Neural cell (in vitro differentiated cells): ENCODE measurements at regions not wholly inside any gene's neighbourhood (a gene's known extent, or its start where the extent isn't known, plus 50 kb on each side); places are given as distances from the start of the nearest gene placed in this dataset.

Source experiments
- H2AFZ ChIP-seq: fragments of 200-600, 300-800 bp; sonication (generic), shearing (Covaris generic); 2 replicates; pipeline ENCODE4 v1.6.0; 2014; ENCODE audit warnings: low read depth, mild to moderate bottlenecking, antibody characterized with exemption, low read length, moderate library complexity
- H3F3A ChIP-seq: fragments of 200-600 bp; shearing (Covaris generic); 2 replicates; pipeline ENCODE4 v1.6.1; 2016; ENCODE audit warnings: mild to moderate bottlenecking, moderate library complexity, mixed read lengths, antibody characterized with exemption, low read length; ENCODE audit not compliant: insufficient read depth, poor library complexity, severe bottlenecking
- H3K27ac ChIP-seq: fragments of 200-600, 300-800 bp; sonication (generic), shearing (Covaris generic); 2 replicates; pipeline ENCODE4 v1.5.1; 2014; ENCODE audit warnings: mild to moderate bottlenecking, low read length, moderate library complexity
- H3K27me3 ChIP-seq: fragments of 300-800, 200-600 bp; sonication (generic), shearing (Covaris generic); 2 replicates; pipeline ENCODE4 v1.6.0; 2014; ENCODE audit warnings: mild to moderate bottlenecking, low read depth, low read length, moderate library complexity; ENCODE audit not compliant: insufficient read depth
- H3K36me3 ChIP-seq: fragments of 300-800, 200-600 bp; sonication (generic), shearing (Covaris generic); 2 replicates; pipeline ENCODE4 v1.5.1; 2014; ENCODE audit warnings: mild to moderate bottlenecking, antibody characterized with exemption, low read length, moderate library complexity; ENCODE audit not compliant: insufficient read depth
- H3K4me2 ChIP-seq: fragments of 300-800, 200-600 bp; sonication (generic), shearing (Covaris generic); 2 replicates; pipeline ENCODE4 v1.6.0; 2014; ENCODE audit warnings: mild to moderate bottlenecking, low read length
- H3K4me3 ChIP-seq: fragments of 300-800, 200-600 bp; sonication (generic), shearing (Covaris generic); 2 replicates; pipeline ENCODE4 v1.5.1; 2014; ENCODE audit warnings: mild to moderate bottlenecking, low read length, moderate library complexity
- H3K79me2 ChIP-seq: fragments of 200-600 bp; shearing (Covaris generic); replicated peaks from 2 replicates; pipeline ENCODE4 v1.6.0; 2014; ENCODE audit warnings: mild to moderate bottlenecking, low read length, moderate library complexity; ENCODE audit not compliant: insufficient read depth
- H3K9ac ChIP-seq: fragments of 300-800, 200-600 bp; sonication (generic), shearing (Covaris generic); 2 replicates; pipeline ENCODE4 v1.6.1; 2016; ENCODE audit warnings: mild to moderate bottlenecking, low read length, mixed read lengths
- H3K9me2 ChIP-seq: fragments of 200-600 bp; shearing (Covaris generic); 2 replicates; pipeline ENCODE4 v1.6.1; 2016; ENCODE audit warnings: mild to moderate bottlenecking, low read length, mixed read lengths; ENCODE audit not compliant: insufficient read depth
- H3K9me3 ChIP-seq: fragments of 200-600, 300-800 bp; sonication (generic), shearing (Covaris generic); 2 replicates; pipeline ENCODE4 v1.6.1; 2016; ENCODE audit warnings: mild to moderate bottlenecking, mixed run types, low read length, moderate library complexity, mixed read lengths
- H4K20me1 ChIP-seq: fragments of 200-600 bp; shearing (Covaris generic); 2 replicates; pipeline ENCODE4 v1.6.1; 2016; ENCODE audit warnings: mild to moderate bottlenecking, mixed run types; ENCODE audit not compliant: insufficient read depth
- EP300 ChIP-seq: fragments of 450-650 bp; conservative IDR thresholded peaks from 2 replicates; pipeline ENCODE4 v1.6.1; 2014; ENCODE audit warnings: antibody characterized with exemption, mild to moderate bottlenecking, moderate library complexity; ENCODE audit not compliant: poor library complexity, severe bottlenecking
- EZH2 ChIP-seq: fragments of 200-600, 300-800 bp; shearing (Covaris generic), sonication (generic); IDR thresholded peaks from 2 replicates; pipeline ENCODE4 v1.6.1; 2014; ENCODE audit warnings: antibody characterized with exemption, low read length, borderline replicate concordance, mild to moderate bottlenecking; ENCODE audit not compliant: insufficient read depth, poor library complexity, severe bottlenecking
- MXI1 ChIP-seq: fragments of 450-650 bp; conservative IDR thresholded peaks from 2 replicates; pipeline ENCODE4 v1.6.1; 2014; ENCODE audit warnings: antibody characterized with exemption, mild to moderate bottlenecking; ENCODE audit not compliant: poor library complexity, severe bottlenecking
- POLR2AphosphoS5 ChIP-seq: IDR thresholded peaks from 2 replicates; pipeline ENCODE4 v1.6.1; 2012
- RAD21 ChIP-seq: fragments of 450-650 bp; conservative IDR thresholded peaks from 2 replicates; pipeline ENCODE4 v1.6.1; 2014; ENCODE audit warnings: antibody characterized with exemption, mild to moderate bottlenecking, moderate library complexity
- SMC3 ChIP-seq: fragments of 450-650 bp; conservative IDR thresholded peaks from 2 replicates; pipeline ENCODE4 v1.6.1; 2014; ENCODE audit warnings: antibody characterized with exemption, mild to moderate bottlenecking, moderate library complexity; ENCODE audit not compliant: poor library complexity
- TAF1 ChIP-seq: IDR thresholded peaks from 2 replicates; pipeline ENCODE4 v1.6.1; 2012; ENCODE audit warnings: low read depth
- TF ChIP-seq, protein P1 (sequence below): fragments of 450-650 bp; IDR thresholded peaks from 2 replicates; pipeline ENCODE4 v1.5.1; 2014; ENCODE audit warnings: antibody characterized with exemption, mild to moderate bottlenecking, moderate library complexity; ENCODE audit not compliant: poor library complexity, severe bottlenecking
- TF ChIP-seq, protein P2 (sequence below): IDR thresholded peaks from 2 replicates; pipeline ENCODE4 v1.6.1; 2012; ENCODE audit warnings: borderline replicate concordance

DNA sequence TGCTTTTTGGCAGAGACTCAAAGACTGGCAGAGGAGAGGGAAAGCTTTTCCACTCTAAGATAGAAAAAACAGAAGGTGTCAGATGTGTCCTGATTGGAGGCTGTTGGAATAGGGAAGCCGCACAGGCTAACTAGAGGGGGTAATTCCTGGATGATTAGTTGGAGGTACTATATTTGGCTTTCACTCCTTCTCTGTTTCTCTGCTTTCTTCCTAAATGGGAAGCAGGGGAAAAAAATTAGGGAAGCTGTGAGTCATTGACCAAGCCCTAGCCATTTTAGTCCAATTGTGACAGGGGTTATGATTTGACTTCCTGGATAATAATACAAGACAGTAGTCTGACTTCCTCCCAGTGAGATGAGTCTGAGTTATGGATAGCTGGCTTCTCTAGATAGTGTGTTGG lies 475.2 kb upstream of the CELF2 start:
- no peak overlapping the region for H2AFZ ChIP-seq
- H3K79me2 ChIP-seq: no peaks in the 10 kb centered on the region
- no peaks in the 10 kb centered on the region for H3K36me3 ChIP-seq
- no peaks in the 10 kb centered on the region for H3K9me2 ChIP-seq
- H3F3A ChIP-seq: no peaks in the 10 kb centered on the region
- H3K4me2 ChIP-seq: no peak overlapping the region
- H3K9ac ChIP-seq: no peak overlapping the region
- no peak overlapping the region for H3K4me3 ChIP-seq
- no peaks in the 10 kb centered on the region for H3K9me3 ChIP-seq
- H3K27ac ChIP-seq: no peak overlapping the region
- TF ChIP-seq MXI1 (no peak), RAD21 (no peak), EP300 (no peak), TAF1 (no peak), POLR2AphosphoS5 (no peak), SMC3 (no peak), EZH2 (no peak)
- TF ChIP-seq, protein P1, sequence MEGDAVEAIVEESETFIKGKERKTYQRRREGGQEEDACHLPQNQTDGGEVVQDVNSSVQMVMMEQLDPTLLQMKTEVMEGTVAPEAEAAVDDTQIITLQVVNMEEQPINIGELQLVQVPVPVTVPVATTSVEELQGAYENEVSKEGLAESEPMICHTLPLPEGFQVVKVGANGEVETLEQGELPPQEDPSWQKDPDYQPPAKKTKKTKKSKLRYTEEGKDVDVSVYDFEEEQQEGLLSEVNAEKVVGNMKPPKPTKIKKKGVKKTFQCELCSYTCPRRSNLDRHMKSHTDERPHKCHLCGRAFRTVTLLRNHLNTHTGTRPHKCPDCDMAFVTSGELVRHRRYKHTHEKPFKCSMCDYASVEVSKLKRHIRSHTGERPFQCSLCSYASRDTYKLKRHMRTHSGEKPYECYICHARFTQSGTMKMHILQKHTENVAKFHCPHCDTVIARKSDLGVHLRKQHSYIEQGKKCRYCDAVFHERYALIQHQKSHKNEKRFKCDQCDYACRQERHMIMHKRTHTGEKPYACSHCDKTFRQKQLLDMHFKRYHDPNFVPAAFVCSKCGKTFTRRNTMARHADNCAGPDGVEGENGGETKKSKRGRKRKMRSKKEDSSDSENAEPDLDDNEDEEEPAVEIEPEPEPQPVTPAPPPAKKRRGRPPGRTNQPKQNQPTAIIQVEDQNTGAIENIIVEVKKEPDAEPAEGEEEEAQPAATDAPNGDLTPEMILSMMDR: no peak
- TF ChIP-seq, protein P2, sequence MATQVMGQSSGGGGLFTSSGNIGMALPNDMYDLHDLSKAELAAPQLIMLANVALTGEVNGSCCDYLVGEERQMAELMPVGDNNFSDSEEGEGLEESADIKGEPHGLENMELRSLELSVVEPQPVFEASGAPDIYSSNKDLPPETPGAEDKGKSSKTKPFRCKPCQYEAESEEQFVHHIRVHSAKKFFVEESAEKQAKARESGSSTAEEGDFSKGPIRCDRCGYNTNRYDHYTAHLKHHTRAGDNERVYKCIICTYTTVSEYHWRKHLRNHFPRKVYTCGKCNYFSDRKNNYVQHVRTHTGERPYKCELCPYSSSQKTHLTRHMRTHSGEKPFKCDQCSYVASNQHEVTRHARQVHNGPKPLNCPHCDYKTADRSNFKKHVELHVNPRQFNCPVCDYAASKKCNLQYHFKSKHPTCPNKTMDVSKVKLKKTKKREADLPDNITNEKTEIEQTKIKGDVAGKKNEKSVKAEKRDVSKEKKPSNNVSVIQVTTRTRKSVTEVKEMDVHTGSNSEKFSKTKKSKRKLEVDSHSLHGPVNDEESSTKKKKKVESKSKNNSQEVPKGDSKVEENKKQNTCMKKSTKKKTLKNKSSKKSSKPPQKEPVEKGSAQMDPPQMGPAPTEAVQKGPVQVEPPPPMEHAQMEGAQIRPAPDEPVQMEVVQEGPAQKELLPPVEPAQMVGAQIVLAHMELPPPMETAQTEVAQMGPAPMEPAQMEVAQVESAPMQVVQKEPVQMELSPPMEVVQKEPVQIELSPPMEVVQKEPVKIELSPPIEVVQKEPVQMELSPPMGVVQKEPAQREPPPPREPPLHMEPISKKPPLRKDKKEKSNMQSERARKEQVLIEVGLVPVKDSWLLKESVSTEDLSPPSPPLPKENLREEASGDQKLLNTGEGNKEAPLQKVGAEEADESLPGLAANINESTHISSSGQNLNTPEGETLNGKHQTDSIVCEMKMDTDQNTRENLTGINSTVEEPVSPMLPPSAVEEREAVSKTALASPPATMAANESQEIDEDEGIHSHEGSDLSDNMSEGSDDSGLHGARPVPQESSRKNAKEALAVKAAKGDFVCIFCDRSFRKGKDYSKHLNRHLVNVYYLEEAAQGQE: no peak
- no peaks in the 10 kb centered on the region for H3K27me3 ChIP-seq
- H4K20me1 ChIP-seq: no peaks in the 10 kb centered on the region

DNA sequence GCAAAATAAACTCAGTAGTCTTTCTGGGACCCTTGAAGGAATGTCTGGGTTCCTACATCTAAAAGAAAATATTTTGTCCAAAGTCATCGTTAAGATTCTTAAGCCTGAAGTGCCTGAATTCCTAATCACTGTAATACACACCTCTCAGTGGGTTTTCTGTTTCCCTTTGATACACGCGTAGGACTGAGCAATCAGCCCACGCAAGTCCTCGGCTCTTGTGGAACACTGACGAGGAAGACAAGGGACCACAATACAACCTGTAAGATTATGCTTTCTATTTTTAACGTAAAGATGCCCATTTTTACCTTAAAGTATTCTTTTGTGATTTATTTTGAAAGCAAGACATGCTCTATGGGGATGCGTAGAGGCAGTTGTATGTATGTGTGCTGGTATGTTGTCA lies 472.8 kb upstream of the CELF2 start:
- Histone ChIP-seq H3K79me2 (no peaks in the 10 kb centered on the region), H3K9me2 (no peaks in the 10 kb centered on the region), H4K20me1 (no peaks in the 10 kb centered on the region), H3K27me3 (no peaks in the 10 kb centered on the region), H3K4me2 (no peak overlapping the region), H3K36me3 (no peaks in the 10 kb centered on the region), H3K9me3 (no peaks in the 10 kb centered on the region), H3F3A (no peaks in the 10 kb centered on the region), H3K4me3 (no peak overlapping the region), H2AFZ (no peak overlapping the region), H3K9ac (no peak overlapping the region), H3K27ac (peak overlapping the region; percentile 42)
- TF ChIP-seq, protein P1: no peak
- TF ChIP-seq RAD21 (no peak), SMC3 (no peak), EZH2 (no peak)
